ENCODE measurements at regions not wholly inside any gene's neighbourhood (a gene's known extent, or its start where the extent isn't known, plus 50 kb on each side); places are given as distances from the start of the nearest gene placed in this dataset.

DNA sequence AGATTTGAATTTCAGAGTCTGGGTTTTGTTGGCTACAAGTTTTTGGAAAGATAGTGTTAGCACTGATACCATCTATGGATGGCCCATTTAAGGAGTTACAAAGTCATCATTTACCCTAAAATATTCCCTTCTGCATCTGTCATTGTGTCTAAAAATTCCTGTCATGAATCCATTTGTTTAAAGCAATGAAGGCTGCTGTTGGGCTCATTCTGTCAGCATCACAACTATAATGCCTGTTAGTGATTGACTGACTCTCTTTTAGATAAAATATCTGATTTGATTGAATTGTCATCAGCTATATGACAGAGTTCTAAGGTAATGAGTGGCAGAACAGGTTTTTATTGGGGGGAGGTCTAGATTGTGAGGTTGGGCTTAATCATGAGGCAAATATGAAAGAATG, 167.6 kb upstream of the IMPG1 start:
- H3K36me3 ChIP-seq (replicated peaks in 1 of 2; ENCODE audit: control insufficient read depth in 1 of 2, insufficient read depth in 2 of 2, low read length in 1 of 2) = no peaks in the 10 kb centered on the region
- no peak overlapping the region for H2AFZ ChIP-seq (ENCODE audit: low read depth)
- H3K9me2 ChIP-seq = no peaks in the 10 kb centered on the region; the same call in 1 of the 2 replicates
- no peak for TF ChIP-seq MAX (IDR thresholded peaks at IDR 0.05; ENCODE audit: low read depth)
- H3K27ac ChIP-seq (ENCODE audit: low read depth in 2 of 2, low read length in 1 of 2) = no peak overlapping the region
- H3K4me1 ChIP-seq (ENCODE audit: control insufficient read depth in 1 of 2, insufficient read depth in 2 of 2, low read depth in 1 of 2, low read length in 1 of 2) = no peaks in the 10 kb centered on the region
- no peaks in the 10 kb centered on the region for H3F3A ChIP-seq (replicated peaks; ENCODE audit: insufficient read depth)
- ChIA-PET POLR2A (no interaction called here), CTCF (no interaction called here)
- no peaks in the 10 kb centered on the region for H3K27me3 ChIP-seq (ENCODE audit: insufficient read depth)
- DNase-seq = no peak
- no peak overlapping the region for H3K4me3 ChIP-seq (ENCODE audit: low read depth in 2 of 2, low read length in 1 of 2)
- H3K9ac ChIP-seq = no peak overlapping the region
- H3K4me2 ChIP-seq = no peak overlapping the region
- no peaks in the 10 kb centered on the region for H3K79me2 ChIP-seq (ENCODE audit: insufficient read depth)
- no peaks in the 10 kb centered on the region for H3K9me3 ChIP-seq
- no peaks in the 10 kb centered on the region for H4K20me1 ChIP-seq (ENCODE audit: insufficient read depth)

GRCh38 chr6:76230711-76231110, 158.2 kb upstream of the IMPG1 start:
- H4K20me1 ChIP-seq (ENCODE audit: insufficient read depth) = no peaks in the 10 kb centered on the region
- no peak overlapping the region for H3K4me2 ChIP-seq
- H3K36me3 ChIP-seq (replicated peaks in 1 of 2; ENCODE audit: control insufficient read depth in 1 of 2, insufficient read depth in 2 of 2, low read length in 1 of 2) = no peaks in the 10 kb centered on the region
- ChIA-PET POLR2A (no interaction called here), CTCF (no interaction called here)
- H2AFZ ChIP-seq (ENCODE audit: low read depth) = no peak overlapping the region
- no peak overlapping the region for H3K27ac ChIP-seq (ENCODE audit: low read depth in 2 of 2, low read length in 1 of 2)
- no peaks in the 10 kb centered on the region for H3K9me2 ChIP-seq
- no peak overlapping the region for H3K4me3 ChIP-seq (ENCODE audit: low read depth in 2 of 2, low read length in 1 of 2)
- H3F3A ChIP-seq (replicated peaks; ENCODE audit: insufficient read depth) = no peaks in the 10 kb centered on the region
- no peaks in the 10 kb centered on the region for H3K79me2 ChIP-seq (ENCODE audit: insufficient read depth)
- WGBS (ENCODE audit: low lambda C conversion rate) = 0% methylated on average over 2 of the region's 2 CpGs
- H3K9me3 ChIP-seq = no peaks in the 10 kb centered on the region
- TF ChIP-seq, protein P1, sequence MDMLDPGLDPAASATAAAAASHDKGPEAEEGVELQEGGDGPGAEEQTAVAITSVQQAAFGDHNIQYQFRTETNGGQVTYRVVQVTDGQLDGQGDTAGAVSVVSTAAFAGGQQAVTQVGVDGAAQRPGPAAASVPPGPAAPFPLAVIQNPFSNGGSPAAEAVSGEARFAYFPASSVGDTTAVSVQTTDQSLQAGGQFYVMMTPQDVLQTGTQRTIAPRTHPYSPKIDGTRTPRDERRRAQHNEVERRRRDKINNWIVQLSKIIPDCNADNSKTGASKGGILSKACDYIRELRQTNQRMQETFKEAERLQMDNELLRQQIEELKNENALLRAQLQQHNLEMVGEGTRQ (IDR thresholded peaks at IDR 0.05; ENCODE audit: borderline replicate concordance, low read depth, low read length) = no peak
- no peak for TF ChIP-seq GABPA (IDR thresholded peaks at IDR 0.05; ENCODE audit: low read depth)
- no peak overlapping the region for H3K9ac ChIP-seq
- DNase-seq = no peak
- H3K27me3 ChIP-seq (ENCODE audit: insufficient read depth) = no peaks in the 10 kb centered on the region
- H3K4me1 ChIP-seq (ENCODE audit: control insufficient read depth in 1 of 2, insufficient read depth in 2 of 2, low read depth in 1 of 2, low read length in 1 of 2) = no peaks in the 10 kb centered on the region

DNA sequence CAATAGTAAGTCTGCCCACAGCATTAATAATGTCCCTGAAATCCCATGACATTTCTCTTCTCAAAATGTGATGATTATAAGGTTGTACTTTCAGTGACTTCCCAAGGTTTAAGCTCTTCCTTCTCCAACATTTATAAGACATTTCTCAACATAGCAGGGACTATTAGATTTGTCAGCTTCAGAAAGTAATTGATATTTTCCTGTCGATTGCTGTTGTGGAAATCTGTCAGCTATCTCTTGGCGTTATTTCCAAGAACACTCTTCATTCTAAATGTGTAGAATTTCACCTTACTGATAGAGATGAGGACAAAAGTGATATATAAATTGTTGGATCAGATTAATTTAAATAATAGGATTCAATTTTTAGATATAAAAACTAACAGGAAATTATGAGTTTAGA, 149.7 kb upstream of the IMPG1 start:
- Histone ChIP-seq H3K9me2 (no peaks in the 10 kb centered on the region), H3K79me2 (ENCODE audit: insufficient read depth) (no peaks in the 10 kb centered on the region), H4K20me1 (ENCODE audit: insufficient read depth) (no peaks in the 10 kb centered on the region), H3K4me3 (ENCODE audit: low read depth in 2 of 2, low read length in 1 of 2) (no peak overlapping the region), H3K36me3 (replicated peaks in 1 of 2; ENCODE audit: control insufficient read depth in 1 of 2, insufficient read depth in 2 of 2, low read length in 1 of 2) (no peaks in the 10 kb centered on the region), H3K4me2 (no peak overlapping the region), H2AFZ (ENCODE audit: low read depth) (no peak overlapping the region), H3K9me3 (no peaks in the 10 kb centered on the region), H3K4me1 (ENCODE audit: control insufficient read depth in 1 of 2, insufficient read depth in 2 of 2, low read depth in 1 of 2, low read length in 1 of 2) (no peaks in the 10 kb centered on the region; a peak in 1 of 4 replicates), H3F3A (replicated peaks; ENCODE audit: insufficient read depth) (no peaks in the 10 kb centered on the region), H3K9ac (no peak overlapping the region), H3K27ac (ENCODE audit: low read depth in 2 of 2, low read length in 1 of 2) (no peak overlapping the region), H3K27me3 (ENCODE audit: insufficient read depth) (no peaks in the 10 kb centered on the region)
- ChIA-PET POLR2A (no interaction called here), CTCF (interaction anchor here (1.1 kb wide), 1 partner anchor 13 kb away, joined by 4 read pairs; no protein-coding TSS in a partner anchor)
- WGBS (ENCODE audit: low lambda C conversion rate) = 1% methylated on average over 2 of the region's 2 CpGs
- DNase-seq = no peak
- TF ChIP-seq, protein P2, sequence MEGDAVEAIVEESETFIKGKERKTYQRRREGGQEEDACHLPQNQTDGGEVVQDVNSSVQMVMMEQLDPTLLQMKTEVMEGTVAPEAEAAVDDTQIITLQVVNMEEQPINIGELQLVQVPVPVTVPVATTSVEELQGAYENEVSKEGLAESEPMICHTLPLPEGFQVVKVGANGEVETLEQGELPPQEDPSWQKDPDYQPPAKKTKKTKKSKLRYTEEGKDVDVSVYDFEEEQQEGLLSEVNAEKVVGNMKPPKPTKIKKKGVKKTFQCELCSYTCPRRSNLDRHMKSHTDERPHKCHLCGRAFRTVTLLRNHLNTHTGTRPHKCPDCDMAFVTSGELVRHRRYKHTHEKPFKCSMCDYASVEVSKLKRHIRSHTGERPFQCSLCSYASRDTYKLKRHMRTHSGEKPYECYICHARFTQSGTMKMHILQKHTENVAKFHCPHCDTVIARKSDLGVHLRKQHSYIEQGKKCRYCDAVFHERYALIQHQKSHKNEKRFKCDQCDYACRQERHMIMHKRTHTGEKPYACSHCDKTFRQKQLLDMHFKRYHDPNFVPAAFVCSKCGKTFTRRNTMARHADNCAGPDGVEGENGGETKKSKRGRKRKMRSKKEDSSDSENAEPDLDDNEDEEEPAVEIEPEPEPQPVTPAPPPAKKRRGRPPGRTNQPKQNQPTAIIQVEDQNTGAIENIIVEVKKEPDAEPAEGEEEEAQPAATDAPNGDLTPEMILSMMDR (IDR thresholded peaks at IDR 0.05) = no peak
- TF ChIP-seq FOXM1 (IDR thresholded peaks at IDR 0.05; ENCODE audit: low read depth) = no peak
- no peak for TF ChIP-seq YY1 (IDR thresholded peaks at IDR 0.05; ENCODE audit: low read depth)
- TF ChIP-seq CHD2 (IDR thresholded peaks at IDR 0.05; ENCODE audit: low read length, partially characterized antibody) = no peak
- TF ChIP-seq, protein P1 (IDR thresholded peaks at IDR 0.05; ENCODE audit: borderline replicate concordance, low read depth, low read length) = no peak
- TF ChIP-seq RFX5 (IDR thresholded peaks at IDR 0.05; ENCODE audit: low read length) = no peak
- no peak for TF ChIP-seq FOSL2 (IDR thresholded peaks at IDR 0.05; ENCODE audit: borderline replicate concordance, low read depth)
- no peak for TF ChIP-seq SIN3A (IDR thresholded peaks at IDR 0.05; ENCODE audit: borderline replicate concordance, low read depth, low read length)
- no peak for TF ChIP-seq TAF1 (IDR thresholded peaks at IDR 0.05; ENCODE audit: borderline replicate concordance, low read depth, low read length)
- TF ChIP-seq EP300 (IDR thresholded peaks at IDR 0.05; ENCODE audit: borderline replicate concordance in 1 of 2, low read depth in 1 of 2, low read length in 1 of 2) = no peak
- no peak for TF ChIP-seq REST (IDR thresholded peaks at IDR 0.05; ENCODE audit: low read depth, low read length)
- TF ChIP-seq MXI1 (IDR thresholded peaks at IDR 0.05; ENCODE audit: low read depth, low read length) = no peak
- TF ChIP-seq MAX (IDR thresholded peaks at IDR 0.05; ENCODE audit: low read depth) = no peak

All from SK-N-SH (cell line).